ENCODE measurements at regions not wholly inside any gene's neighbourhood (a gene's known extent, or its start where the extent isn't known, plus 50 kb on each side); places are given as distances from the start of the nearest gene placed in this dataset.

DNA sequence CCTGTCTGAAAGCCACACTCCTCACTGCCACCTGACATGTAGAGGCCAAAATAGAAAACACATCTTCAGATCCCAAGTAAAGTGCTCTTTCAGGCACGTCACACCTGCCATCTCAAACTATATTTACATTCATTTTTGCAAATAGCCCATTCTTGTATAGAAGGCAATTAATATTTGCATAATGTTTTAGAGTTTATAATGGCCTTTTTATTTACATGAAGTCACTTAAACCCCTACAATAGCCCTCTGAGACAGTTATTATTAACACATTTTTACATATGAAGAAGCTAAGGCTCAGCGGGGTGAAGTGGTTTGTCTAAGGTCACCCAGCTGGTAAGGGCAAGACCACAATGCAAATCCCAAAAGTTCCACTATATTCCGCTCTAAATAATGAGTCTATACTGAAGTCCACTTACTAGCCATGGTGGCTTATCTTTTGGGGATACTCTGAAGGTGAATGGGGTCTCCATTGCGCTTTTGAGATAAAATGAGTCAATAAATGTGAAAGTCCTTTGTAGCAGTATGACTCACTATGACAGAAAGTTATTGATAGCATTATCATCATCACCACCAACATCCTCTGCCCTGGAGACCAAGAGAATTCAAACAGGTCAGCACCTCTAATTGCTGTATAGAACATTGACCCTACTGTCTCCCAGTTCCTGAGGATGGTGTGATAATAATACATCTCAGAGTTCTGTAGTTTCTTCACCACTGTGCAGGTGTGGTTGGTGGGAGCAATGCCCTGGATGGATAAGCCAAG is 155.9 kb upstream of the BCL6 start:
- no peaks in the 10 kb centered on the region for H3K9me2 ChIP-seq (ENCODE audit: insufficient read depth)
- intact Hi-C loops (cut with micrococcal nuclease): no loop called here
- ATAC-seq: no peak
- H3K4me3 ChIP-seq (replicated peaks in 1 of 2; ENCODE audit: low read depth in 1 of 2, low read length in 2 of 2): no peak overlapping the region
- H3K4me1 ChIP-seq (ENCODE audit: control insufficient read depth in 1 of 2, insufficient read depth in 2 of 2, low read length in 2 of 2): no peaks in the 10 kb centered on the region
- no peaks in the 10 kb centered on the region for H3K9me3 ChIP-seq (ENCODE audit: control insufficient read depth in 1 of 2, insufficient read depth in 1 of 2, low read depth in 1 of 2, low read length in 2 of 2)
- no peak overlapping the region for H3K27ac ChIP-seq (ENCODE audit: low read depth, low read length)
- no peaks in the 10 kb centered on the region for H3K79me2 ChIP-seq (ENCODE audit: insufficient read depth, low read length)
- H2AFZ ChIP-seq (ENCODE audit: low read depth, low read length, poor library complexity, severe bottlenecking): no peak overlapping the region
- no peak overlapping the region for H3K9ac ChIP-seq (ENCODE audit: low read length)
- ChIA-PET RAD21 (ENCODE audit: low non-redundant PET in 1 of 2, low total read pairs in 2 of 2, uncharacterized antibody in 2 of 2, unreplicated experiment in 2 of 2) (no interaction called here), CTCF (no interaction called here), POLR2A (no interaction called here)
- TF ChIP-seq FOSL1 (IDR thresholded peaks at IDR 0.05; ENCODE audit: low read depth) (no peak), RAD21 (IDR thresholded peaks at IDR 0.05; ENCODE audit: low read depth) (no peak), ELF1 (IDR thresholded peaks at IDR 0.05; ENCODE audit: borderline replicate concordance, low read depth) (no peak), POLR2AphosphoS5 (IDR thresholded peaks at IDR 0.05; ENCODE audit: low read depth, low read length) (no peak), SP1 (IDR thresholded peaks at IDR 0.05; ENCODE audit: low read depth) (no peak), YY1 (IDR thresholded peaks at IDR 0.05; ENCODE audit: extremely low read depth, insufficient replicate concordance, low read depth, low read length) (no peak), POLR2A (IDR thresholded peaks at IDR 0.05; ENCODE audit: borderline replicate concordance, extremely low read depth, insufficient read depth, insufficient read length) (no peak), ZNF274 (IDR thresholded peaks at IDR 0.05; ENCODE audit: low read depth, low read length) (no peak)
- TF ChIP-seq, protein P1, sequence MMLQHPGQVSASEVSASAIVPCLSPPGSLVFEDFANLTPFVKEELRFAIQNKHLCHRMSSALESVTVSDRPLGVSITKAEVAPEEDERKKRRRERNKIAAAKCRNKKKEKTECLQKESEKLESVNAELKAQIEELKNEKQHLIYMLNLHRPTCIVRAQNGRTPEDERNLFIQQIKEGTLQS (IDR thresholded peaks at IDR 0.05): no peak
- TF ChIP-seq, protein P2, sequence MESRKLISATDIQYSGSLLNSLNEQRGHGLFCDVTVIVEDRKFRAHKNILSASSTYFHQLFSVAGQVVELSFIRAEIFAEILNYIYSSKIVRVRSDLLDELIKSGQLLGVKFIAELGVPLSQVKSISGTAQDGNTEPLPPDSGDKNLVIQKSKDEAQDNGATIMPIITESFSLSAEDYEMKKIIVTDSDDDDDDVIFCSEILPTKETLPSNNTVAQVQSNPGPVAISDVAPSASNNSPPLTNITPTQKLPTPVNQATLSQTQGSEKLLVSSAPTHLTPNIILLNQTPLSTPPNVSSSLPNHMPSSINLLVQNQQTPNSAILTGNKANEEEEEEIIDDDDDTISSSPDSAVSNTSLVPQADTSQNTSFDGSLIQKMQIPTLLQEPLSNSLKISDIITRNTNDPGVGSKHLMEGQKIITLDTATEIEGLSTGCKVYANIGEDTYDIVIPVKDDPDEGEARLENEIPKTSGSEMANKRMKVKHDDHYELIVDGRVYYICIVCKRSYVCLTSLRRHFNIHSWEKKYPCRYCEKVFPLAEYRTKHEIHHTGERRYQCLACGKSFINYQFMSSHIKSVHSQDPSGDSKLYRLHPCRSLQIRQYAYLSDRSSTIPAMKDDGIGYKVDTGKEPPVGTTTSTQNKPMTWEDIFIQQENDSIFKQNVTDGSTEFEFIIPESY (IDR thresholded peaks at IDR 0.05; ENCODE audit: extremely low read depth, insufficient replicate concordance, low read length): no peak
- TF ChIP-seq, protein P3, sequence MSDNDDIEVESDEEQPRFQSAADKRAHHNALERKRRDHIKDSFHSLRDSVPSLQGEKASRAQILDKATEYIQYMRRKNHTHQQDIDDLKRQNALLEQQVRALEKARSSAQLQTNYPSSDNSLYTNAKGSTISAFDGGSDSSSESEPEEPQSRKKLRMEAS (IDR thresholded peaks at IDR 0.05): no peak
- no peaks in the 10 kb centered on the region for H3K27me3 ChIP-seq (ENCODE audit: insufficient read depth, low read length)
- no peaks in the 10 kb centered on the region for H4K20me1 ChIP-seq (ENCODE audit: insufficient read depth)
- no peak for DNase-seq (ENCODE audit: low read depth, low spot score)
- no peak overlapping the region for H3K4me2 ChIP-seq (ENCODE audit: low read length)
- H3K36me3 ChIP-seq (ENCODE audit: control insufficient read depth in 1 of 2, insufficient read depth in 2 of 2, low read length in 2 of 2): no peaks in the 10 kb centered on the region
- no TSS peak for BruUV-seq (replicated peaks)

Measured in HCT116 (cell line).